H9 (cell line): ENCODE measurements at regions not wholly inside any gene's neighbourhood (a gene's known extent, or its start where the extent isn't known, plus 50 kb on each side); places are given as distances from the start of the nearest gene placed in this dataset.

Source experiments
- DNase-seq: peaks from one replicate; pipeline ENCODE4 v3.0.0-alpha.2; 2017
- H2AFZ ChIP-seq: one replicate; pipeline ENCODE4 v1.6.1; 2013; ENCODE audit warnings: mild to moderate bottlenecking, low read length, control low read depth, moderate library complexity
- H2AK5ac ChIP-seq: 2 replicates; pipeline ENCODE4 v1.6.1; 2013; ENCODE audit warnings: low read length, control low read depth, mixed read lengths; ENCODE audit not compliant: insufficient read length
- H2BK120ac ChIP-seq: one replicate; pipeline ENCODE4 v1.6.1; 2013; ENCODE audit warnings: low read depth, mild to moderate bottlenecking, low read length, control low read depth, inconsistent platforms; ENCODE audit not compliant: poor library complexity, severe bottlenecking
- H2BK12ac ChIP-seq: 2 replicates; pipeline ENCODE4 v1.6.1; 2013; ENCODE audit warnings: low read length, control low read depth, mixed read lengths, low read depth; ENCODE audit not compliant: insufficient read length
- H2BK15ac ChIP-seq: 2 replicates; pipeline ENCODE4 v1.6.1; 2013; ENCODE audit warnings: low read depth, low read length, control low read depth
- H2BK20ac ChIP-seq: one replicate; pipeline ENCODE4 v1.6.1; 2013; ENCODE audit warnings: low read depth, mild to moderate bottlenecking, low read length, control low read depth, inconsistent platforms; ENCODE audit not compliant: poor library complexity, severe bottlenecking
- H2BK5ac ChIP-seq: 2 replicates; pipeline ENCODE4 v1.6.1; 2013; ENCODE audit warnings: low read length, control low read depth, mixed read lengths; ENCODE audit not compliant: insufficient read length
- H3K14ac ChIP-seq: 2 replicates; pipeline ENCODE4 v1.6.1; 2013; ENCODE audit warnings: low read length, control low read depth; ENCODE audit not compliant: insufficient read depth
- H3K18ac ChIP-seq: 2 replicates; pipeline ENCODE4 v1.6.1; 2013; ENCODE audit warnings: low read depth, mild to moderate bottlenecking, mixed read lengths, low read length, control low read depth; ENCODE audit not compliant: insufficient read length
- H3K23ac ChIP-seq: 2 replicates; pipeline ENCODE4 v1.6.1; 2013; ENCODE audit warnings: low read length, control low read depth, mixed read lengths, low read depth; ENCODE audit not compliant: insufficient read length
- H3K23me2 ChIP-seq: 2 replicates; pipeline ENCODE4 v1.6.1; 2013; ENCODE audit warnings: low read depth, mild to moderate bottlenecking, mixed read lengths, low read length, control low read depth; ENCODE audit not compliant: insufficient read length, poor library complexity, severe bottlenecking
- H3K27ac ChIP-seq: 2 replicates; pipeline ENCODE4 v1.5.1; 2013; ENCODE audit warnings: low read length, control low read depth, mixed read lengths, low read depth; ENCODE audit not compliant: insufficient read length
- H3K27me3 ChIP-seq: 2 replicates; pipeline ENCODE4 v1.6.1; 2013; ENCODE audit warnings: low read length, control low read depth, inconsistent platforms; ENCODE audit not compliant: insufficient read depth
- H3K4ac ChIP-seq: 2 replicates; pipeline ENCODE4 v1.6.1; 2013; ENCODE audit warnings: low read depth, mild to moderate bottlenecking, control low read depth, inconsistent platforms, low read length, moderate library complexity
- H3K4me1 ChIP-seq: 2 replicates; pipeline ENCODE4 v1.6.1; 2013; ENCODE audit warnings: low read length, control low read depth, inconsistent platforms; ENCODE audit not compliant: insufficient read depth
- H3K4me2 ChIP-seq: 2 replicates; pipeline ENCODE4 v1.6.1; 2013; ENCODE audit warnings: low read length, control low read depth, mixed read lengths; ENCODE audit not compliant: insufficient read length, insufficient read depth
- H3K56ac ChIP-seq: 2 replicates; pipeline ENCODE4 v1.6.1; 2013; ENCODE audit warnings: low read depth, mild to moderate bottlenecking, mixed read lengths, low read length, control low read depth; ENCODE audit not compliant: insufficient read length
- H3K79me1 ChIP-seq: 2 replicates; pipeline ENCODE4 v1.6.1; 2013; ENCODE audit warnings: low read depth, mild to moderate bottlenecking, moderate library complexity, low read length, control low read depth, inconsistent platforms; ENCODE audit not compliant: insufficient read depth, poor library complexity, severe bottlenecking
- H3K79me2 ChIP-seq: 2 replicates; pipeline ENCODE4 v1.6.1; 2013; ENCODE audit warnings: low read length, control low read depth, inconsistent platforms; ENCODE audit not compliant: insufficient read depth
- H3K9ac ChIP-seq: 2 replicates; pipeline ENCODE4 v1.6.1; 2013; ENCODE audit warnings: low read length, control low read depth, mixed read lengths; ENCODE audit not compliant: insufficient read length; ENCODE audit errors: extremely low read depth
- H3K9me3 ChIP-seq: one replicate; pipeline ENCODE4 v1.6.1; 2013; ENCODE audit warnings: low read depth, low read length, inconsistent platforms; ENCODE audit not compliant: control insufficient read depth
- H3T11ph ChIP-seq: one replicate; pipeline ENCODE4 v1.6.1; 2013; ENCODE audit warnings: mild to moderate bottlenecking, low read length, control low read depth, inconsistent platforms
- H4K20me1 ChIP-seq: one replicate; pipeline ENCODE4 v1.6.1; 2013; ENCODE audit not compliant: control insufficient read depth, insufficient read length, insufficient read depth
- H4K5ac ChIP-seq: 2 replicates; pipeline ENCODE4 v1.6.1; 2013; ENCODE audit warnings: low read depth, mild to moderate bottlenecking, mixed read lengths, low read length, control low read depth; ENCODE audit not compliant: insufficient read length
- H4K8ac ChIP-seq: replicated peaks from 2 replicates; pipeline ENCODE4 v1.6.1; 2013; ENCODE audit warnings: low read length, control low read depth, mixed read lengths, low read depth; ENCODE audit not compliant: insufficient read length
- H4K91ac ChIP-seq: 2 replicates; pipeline ENCODE4 v1.6.1; 2013; ENCODE audit warnings: low read depth, mild to moderate bottlenecking, moderate library complexity, mixed read lengths, low read length, control low read depth; ENCODE audit not compliant: insufficient read length
- H3K27ac Mint-ChIP-seq, 3 experiments: 2 replicates in 2 of 3; 3 replicates in 1 of 3; pipeline ENCODE4 v1.8.0; 2020 to 2021; ENCODE audit warnings: mixed read lengths in 3 of 3, mild to moderate bottlenecking in 1 of 3, moderate library complexity in 1 of 3
- H3K27me3 Mint-ChIP-seq: 2 replicates; pipeline ENCODE4 v1.8.0; 2021; ENCODE audit warnings: low read depth, mild to moderate bottlenecking, moderate library complexity, mixed read lengths
- H3K36me3 Mint-ChIP-seq, 3 experiments: 2 replicates in 2 of 3; 3 replicates in 1 of 3; pipeline ENCODE4 v1.8.0; 2020 to 2021; ENCODE audit warnings: low read depth in 3 of 3, mixed read lengths in 3 of 3; ENCODE audit not compliant: insufficient read depth in 1 of 3
- H3K4me1 Mint-ChIP-seq, 2 experiments: 2 replicates each; pipeline ENCODE4 v1.8.0; 2020; ENCODE audit warnings: mixed read lengths in 2 of 2
- H3K4me3 Mint-ChIP-seq, 2 experiments: 2 replicates in 1 of 2; 3 replicates in 1 of 2; pipeline ENCODE4 v1.8.0; 2020 to 2021; ENCODE audit warnings: mild to moderate bottlenecking in 2 of 2, mixed read lengths in 2 of 2, moderate library complexity in 1 of 2
- H3K9me3 Mint-ChIP-seq, 2 experiments: 2 replicates in 1 of 2; 3 replicates in 1 of 2; pipeline ENCODE4 v1.8.0; 2020; ENCODE audit warnings: mild to moderate bottlenecking in 2 of 2, mixed read lengths in 2 of 2, moderate library complexity in 1 of 2
- TF ChIP-seq, protein P1 (sequence below): fragments of 200-600 bp; sonication (generic); conservative IDR thresholded peaks from 3 replicates; pipeline ENCODE4 v1.8.0; 2021; ENCODE audit warnings: antibody characterized with exemption, mild to moderate bottlenecking

DNA sequence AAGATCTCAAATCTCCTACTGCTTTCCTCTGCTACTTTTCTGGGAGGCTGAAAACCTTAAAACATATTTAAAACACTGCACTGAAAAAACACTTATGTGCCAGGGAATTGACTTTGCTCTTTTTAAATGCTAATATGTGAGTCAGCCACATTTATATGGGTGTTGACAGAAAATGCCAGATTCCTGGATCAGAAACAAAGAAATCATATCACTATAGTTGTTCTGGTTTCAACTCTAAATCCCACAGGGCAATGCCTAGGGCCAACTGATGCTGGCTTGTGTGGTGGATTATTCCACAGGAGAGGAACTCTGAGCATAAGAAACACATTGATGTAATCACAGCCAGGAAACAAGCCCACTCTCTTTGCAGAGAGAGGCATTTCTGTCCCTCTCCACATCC is 1439.0 kb upstream of the SPRY2 start:
- H3K27ac Mint-ChIP-seq = peak overlapping the region in 2 of 3 experiments; percentile 3 to 69; a peak in 1 of 7 replicates
- no peak overlapping the region for H3K9ac ChIP-seq

More for the DNA sequence above, 1439.0 kb upstream of the SPRY2 start:
- Histone ChIP-seq H2BK12ac (no peak overlapping the region), H3K9me3 (no peaks in the 10 kb centered on the region), H3K4me2 (no peak overlapping the region), H3K23ac (no peak overlapping the region), H3K4ac (no peak overlapping the region), H3K56ac (no peak overlapping the region), H3T11ph (no peak overlapping the region), H2BK20ac (no peak overlapping the region), H4K5ac (no peak overlapping the region), H3K23me2 (no peaks in the 10 kb centered on the region), H4K91ac (no peak overlapping the region), H3K18ac (no peak overlapping the region), H2AFZ (no peak overlapping the region), H2BK15ac (no peak overlapping the region), H2BK120ac (no peak overlapping the region), H3K27me3 (no peaks in the 10 kb centered on the region), H4K8ac (no peak overlapping the region), H3K79me1 (no peaks in the 10 kb centered on the region), H3K27ac (no peak overlapping the region), H4K20me1 (no peaks in the 10 kb centered on the region), H2BK5ac (no peak overlapping the region), H3K79me2 (no peaks in the 10 kb centered on the region), H3K4me1 (peaks cover 4% of the 10 kb centered on the region; the same call in 1 of the 2 replicates), H2AK5ac (no peak overlapping the region), H3K14ac (no peak overlapping the region)
- H3K4me1 Mint-ChIP-seq = peaks cover 6 to 8% of the 10 kb centered on the region in 2 experiments
- H3K4me3 Mint-ChIP-seq = no peak overlapping the region
- H3K9me3 Mint-ChIP-seq = no peaks in the 10 kb centered on the region; a peak in 1 of 5 replicates
- no peak for DNase-seq
- no peaks in the 10 kb centered on the region for H3K36me3 Mint-ChIP-seq
- no peaks in the 10 kb centered on the region for H3K27me3 Mint-ChIP-seq
- TF ChIP-seq, protein P1, sequence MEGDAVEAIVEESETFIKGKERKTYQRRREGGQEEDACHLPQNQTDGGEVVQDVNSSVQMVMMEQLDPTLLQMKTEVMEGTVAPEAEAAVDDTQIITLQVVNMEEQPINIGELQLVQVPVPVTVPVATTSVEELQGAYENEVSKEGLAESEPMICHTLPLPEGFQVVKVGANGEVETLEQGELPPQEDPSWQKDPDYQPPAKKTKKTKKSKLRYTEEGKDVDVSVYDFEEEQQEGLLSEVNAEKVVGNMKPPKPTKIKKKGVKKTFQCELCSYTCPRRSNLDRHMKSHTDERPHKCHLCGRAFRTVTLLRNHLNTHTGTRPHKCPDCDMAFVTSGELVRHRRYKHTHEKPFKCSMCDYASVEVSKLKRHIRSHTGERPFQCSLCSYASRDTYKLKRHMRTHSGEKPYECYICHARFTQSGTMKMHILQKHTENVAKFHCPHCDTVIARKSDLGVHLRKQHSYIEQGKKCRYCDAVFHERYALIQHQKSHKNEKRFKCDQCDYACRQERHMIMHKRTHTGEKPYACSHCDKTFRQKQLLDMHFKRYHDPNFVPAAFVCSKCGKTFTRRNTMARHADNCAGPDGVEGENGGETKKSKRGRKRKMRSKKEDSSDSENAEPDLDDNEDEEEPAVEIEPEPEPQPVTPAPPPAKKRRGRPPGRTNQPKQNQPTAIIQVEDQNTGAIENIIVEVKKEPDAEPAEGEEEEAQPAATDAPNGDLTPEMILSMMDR = no peak
